ENCODE measurements at regions not wholly inside any gene's neighbourhood (a gene's known extent, or its start where the extent isn't known, plus 50 kb on each side); places are given as distances from the start of the nearest gene placed in this dataset.

- no peak for DNase-seq (ENCODE audit: low spot score)
Measured at GRCh38 chr6:6840831-6841291, 252.3 kb downstream of the LY86 start.

GRCh38 chr6:6841571-6841970, 253.1 kb downstream of the LY86 start:
- no peak for DNase-seq (ENCODE audit: low spot score)

- no peak for DNase-seq (ENCODE audit: low spot score)
Measured at GRCh38 chr6:6842291-6842690, 253.8 kb downstream of the LY86 start.

- DNase-seq (ENCODE audit: low spot score): no peak
Measured at GRCh38 chr6:6843057-6843627, 254.6 kb downstream of the LY86 start.

- no peak for DNase-seq (ENCODE audit: low spot score)
Measured at GRCh38 chr6:6843777-6844176, 255.3 kb downstream of the LY86 start.

GRCh38 chr6:6844530-6844929, 256.0 kb downstream of the LY86 start:
- no peak for DNase-seq (ENCODE audit: low spot score)

- DNase-seq (ENCODE audit: low spot score): no peak
Measured at GRCh38 chr6:6845603-6846002, 257.1 kb downstream of the LY86 start.

- DNase-seq (ENCODE audit: low spot score): no peak
Measured at GRCh38 chr6:6847591-6847990, 259.1 kb downstream of the LY86 start.

GRCh38 chr6:6851059-6851948, 256.5 kb upstream of the RREB1 start:
- peak; percentile 79 for DNase-seq (ENCODE audit: low spot score)

GRCh38 chr6:6851949-6852261, 255.9 kb upstream of the RREB1 start:
- DNase-seq (ENCODE audit: low spot score): no peak

- DNase-seq (ENCODE audit: low spot score): no peak
Measured at GRCh38 chr6:6856538-6857523, 250.9 kb upstream of the RREB1 start.

GRCh38 chr6:6857528-6857927, 250.2 kb upstream of the RREB1 start:
- DNase-seq (ENCODE audit: low spot score): no peak

- DNase-seq (ENCODE audit: low spot score): no peak
Measured at GRCh38 chr6:6858533-6858982, 249.2 kb upstream of the RREB1 start.

GRCh38 chr6:6859105-6859504, 248.7 kb upstream of the RREB1 start:
- no peak for DNase-seq (ENCODE audit: low spot score)

GRCh38 chr6:6859722-6860121, 248.0 kb upstream of the RREB1 start:
- DNase-seq (ENCODE audit: low spot score): no peak

GRCh38 chr6:6860863-6861262, 246.9 kb upstream of the RREB1 start:
- no peak for DNase-seq (ENCODE audit: low spot score)

- DNase-seq (ENCODE audit: low spot score): no peak
Measured at GRCh38 chr6:6861351-6861894, 246.3 kb upstream of the RREB1 start.

- DNase-seq (ENCODE audit: low spot score): no peak
Measured at GRCh38 chr6:6861995-6862394, 245.8 kb upstream of the RREB1 start.

GRCh38 chr6:6863970-6864639, 243.7 kb upstream of the RREB1 start:
- DNase-seq (ENCODE audit: low spot score): no peak

- DNase-seq (ENCODE audit: low spot score): no peak
Measured at GRCh38 chr6:6865611-6866010, 242.2 kb upstream of the RREB1 start.

- DNase-seq (ENCODE audit: low spot score): no peak
Measured at GRCh38 chr6:6866656-6867403, 240.9 kb upstream of the RREB1 start.
